PC-3 (cell line): ENCODE measurements at regions not wholly inside any gene's neighbourhood (a gene's known extent, or its start where the extent isn't known, plus 50 kb on each side); places are given as distances from the start of the nearest gene placed in this dataset.

Source experiments
- ATAC-seq: fragments of 200-7000 bp; cut with Tn5 transposase; 2 replicates; pipeline ENCODE4 v1.9.1; 2020; ENCODE audit warnings: mild to moderate bottlenecking, moderate library complexity
- BruUV-seq: library from RNA; stranded (reverse); fragments of 400-500 nt; replicated peaks from 2 replicates; lab custom pipeline; 2021; lab: Mats Ljungman, UMichigan
- CTCF ChIA-PET: fragments of 300-600 bp; sonication (Branson Sonifier 250); formaldehyde crosslinking; loops from one replicate; lab custom pipeline; 2022; ENCODE audit warnings: antibody characterized with exemption; lab: Charles Lee
- POLR2A ChIA-PET: fragments of 300-600 bp; sonication (Branson Sonifier 250); formaldehyde crosslinking; loops from one replicate; lab custom pipeline; 2022; ENCODE audit warnings: antibody characterized with exemption; ENCODE audit not compliant: unreplicated experiment; lab: Charles Lee
- DNase-seq: peaks from one replicate; pipeline ENCODE4 v3.0.0-alpha.2; 2015
- H2AFZ ChIP-seq: fragments of 300-600 bp; sonication (generic); 2 replicates; pipeline ENCODE4 v1.6.0; 2016; ENCODE audit warnings: antibody characterized with exemption, low read length
- H3F3A ChIP-seq: fragments of 300-600 bp; sonication (generic); one replicate; pipeline ENCODE4 v1.6.0; 2017; ENCODE audit warnings: antibody characterized with exemption, low read length, control low read depth, mild to moderate bottlenecking; ENCODE audit not compliant: unreplicated experiment
- H3K27ac ChIP-seq: fragments of 300-600 bp; sonication (generic); 2 replicates; pipeline ENCODE4 v1.5.1; 2016; ENCODE audit warnings: mild to moderate bottlenecking, low read length
- H3K27me3 ChIP-seq: fragments of 300-600 bp; sonication (generic); 2 replicates; pipeline ENCODE4 v1.6.1; 2016; ENCODE audit warnings: low read length, mixed read lengths
- H3K36me3 ChIP-seq: fragments of 300-600 bp; sonication (generic); 2 replicates; pipeline ENCODE4 v1.6.1; 2016; ENCODE audit warnings: low read depth, mixed run types, low read length, mixed read lengths
- H3K4me1 ChIP-seq: fragments of 300-600 bp; sonication (generic); 2 replicates; pipeline ENCODE4 v1.5.1; 2016; ENCODE audit warnings: low read length; ENCODE audit not compliant: insufficient read depth
- H3K4me2 ChIP-seq: fragments of 300-600 bp; sonication (generic); 2 replicates; pipeline ENCODE4 v1.6.0; 2016; ENCODE audit warnings: low read length
- H3K4me3 ChIP-seq: fragments of 300-600 bp; sonication (generic); 2 replicates; pipeline ENCODE4 v1.5.1; 2016; ENCODE audit warnings: mild to moderate bottlenecking, low read length, mixed read lengths
- H3K79me2 ChIP-seq: fragments of 300-600 bp; sonication (generic); 2 replicates; pipeline ENCODE4 v1.6.1; 2017; ENCODE audit warnings: low read length, mixed read lengths
- H3K9ac ChIP-seq: fragments of 300-600 bp; sonication (generic); 2 replicates; pipeline ENCODE4 v1.6.0; 2016; ENCODE audit warnings: mild to moderate bottlenecking, low read length
- H3K9me2 ChIP-seq: fragments of 300-600 bp; sonication (generic); replicated peaks from 2 replicates; pipeline ENCODE4 v1.6.1; 2016; ENCODE audit warnings: mixed run types, low read length, mixed read lengths
- H3K9me3 ChIP-seq: fragments of 300-600 bp; sonication (generic); 2 replicates; pipeline ENCODE4 v1.6.1; 2016; ENCODE audit warnings: low read length, mixed read lengths
- H4K20me1 ChIP-seq: fragments of 300-600 bp; sonication (generic); 2 replicates; pipeline ENCODE4 v1.6.1; 2016; ENCODE audit warnings: low read length, mixed read lengths
- EZH2 ChIP-seq: fragments of 300-600 bp; sonication (generic); IDR thresholded peaks from one replicate; pipeline ENCODE4 v1.6.1; 2017; ENCODE audit warnings: antibody characterized with exemption, mild to moderate bottlenecking, low read length; ENCODE audit not compliant: unreplicated experiment
- EZH2phosphoT487 ChIP-seq: fragments of 300-600 bp; sonication (generic); IDR thresholded peaks from 2 replicates; pipeline ENCODE4 v1.6.1; 2018; ENCODE audit warnings: mild to moderate bottlenecking, antibody characterized with exemption, low read length, borderline replicate concordance
- intact Hi-C: fragments of 100-400 bp; cut with micrococcal nuclease; formaldehyde crosslinking; loops from 2 replicates; pipeline ENCODE4 v1.9.0; 2023
- TF ChIP-seq, protein P1 (sequence below): fragments of 300-600 bp; sonication (generic); conservative IDR thresholded peaks from 2 replicates; pipeline ENCODE4 v1.5.1; 2017; ENCODE audit warnings: antibody characterized with exemption, low read depth, mild to moderate bottlenecking, low read length

GRCh38 chr3:157769378-157769777 lies 266.2 kb upstream of the VEPH1 start:
- Histone ChIP-seq H2AFZ (no peak overlapping the region), H3K9me2 (no peaks in the 10 kb centered on the region), H3K36me3 (no peaks in the 10 kb centered on the region), H3K4me1 (peaks cover 9% of the 10 kb centered on the region), H3K9me3 (no peaks in the 10 kb centered on the region), H4K20me1 (no peaks in the 10 kb centered on the region), H3K4me3 (no peak overlapping the region), H3F3A (no peaks in the 10 kb centered on the region), H3K9ac (no peak overlapping the region), H3K4me2 (no peak overlapping the region), H3K79me2 (no peaks in the 10 kb centered on the region), H3K27me3 (no peaks in the 10 kb centered on the region), H3K27ac (no peak overlapping the region)
- POLR2A ChIA-PET = no interaction called here
- CTCF ChIA-PET = no interaction called here
- ATAC-seq (no peak), DNase-seq (no peak)
- TF ChIP-seq EZH2 (no peak), EZH2phosphoT487 (no peak)
- TF ChIP-seq, protein P1, sequence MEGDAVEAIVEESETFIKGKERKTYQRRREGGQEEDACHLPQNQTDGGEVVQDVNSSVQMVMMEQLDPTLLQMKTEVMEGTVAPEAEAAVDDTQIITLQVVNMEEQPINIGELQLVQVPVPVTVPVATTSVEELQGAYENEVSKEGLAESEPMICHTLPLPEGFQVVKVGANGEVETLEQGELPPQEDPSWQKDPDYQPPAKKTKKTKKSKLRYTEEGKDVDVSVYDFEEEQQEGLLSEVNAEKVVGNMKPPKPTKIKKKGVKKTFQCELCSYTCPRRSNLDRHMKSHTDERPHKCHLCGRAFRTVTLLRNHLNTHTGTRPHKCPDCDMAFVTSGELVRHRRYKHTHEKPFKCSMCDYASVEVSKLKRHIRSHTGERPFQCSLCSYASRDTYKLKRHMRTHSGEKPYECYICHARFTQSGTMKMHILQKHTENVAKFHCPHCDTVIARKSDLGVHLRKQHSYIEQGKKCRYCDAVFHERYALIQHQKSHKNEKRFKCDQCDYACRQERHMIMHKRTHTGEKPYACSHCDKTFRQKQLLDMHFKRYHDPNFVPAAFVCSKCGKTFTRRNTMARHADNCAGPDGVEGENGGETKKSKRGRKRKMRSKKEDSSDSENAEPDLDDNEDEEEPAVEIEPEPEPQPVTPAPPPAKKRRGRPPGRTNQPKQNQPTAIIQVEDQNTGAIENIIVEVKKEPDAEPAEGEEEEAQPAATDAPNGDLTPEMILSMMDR = 0 out of 2 replicates have a peak, but pooled peaks have one; percentile 25
- intact Hi-C loops = loop anchor here (5.0 kb wide), 2 partner anchors 138 to 663 kb away; no protein-coding TSS in a partner anchor
- BruUV-seq = no TSS peak

DNA sequence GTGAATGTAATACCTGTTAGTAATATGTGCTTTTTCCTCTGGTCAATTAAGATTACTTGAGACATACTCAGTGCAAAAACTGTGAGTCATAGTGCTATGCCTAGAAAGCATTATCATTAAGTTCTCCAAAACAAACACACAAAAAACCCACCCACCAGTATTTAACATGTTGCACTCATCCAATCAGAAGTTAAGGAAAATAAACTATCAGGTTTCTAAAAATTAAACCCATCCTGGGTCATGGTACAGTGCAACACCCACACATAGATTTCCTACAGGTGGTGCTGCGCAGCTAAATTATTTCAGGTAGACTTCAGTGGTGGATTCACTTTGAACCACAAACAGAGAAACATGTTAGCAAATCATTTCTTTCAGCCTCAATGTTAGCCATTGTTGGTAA lies 264.4 kb upstream of the VEPH1 start:
- no TSS peak for BruUV-seq
- ChIA-PET CTCF (no interaction called here), POLR2A (no interaction called here)
- TF ChIP-seq EZH2 (no peak), EZH2phosphoT487 (no peak)
- TF ChIP-seq, protein P1 = peak; percentile 61
- Histone ChIP-seq H3K79me2 (no peaks in the 10 kb centered on the region), H2AFZ (no peak overlapping the region), H3K9ac (no peak overlapping the region), H3F3A (no peaks in the 10 kb centered on the region), H4K20me1 (no peaks in the 10 kb centered on the region), H3K4me1 (peaks cover 9% of the 10 kb centered on the region), H3K9me2 (no peaks in the 10 kb centered on the region), H3K4me3 (no peak overlapping the region), H3K4me2 (no peak overlapping the region), H3K27me3 (no peaks in the 10 kb centered on the region), H3K27ac (no peak overlapping the region), H3K36me3 (no peaks in the 10 kb centered on the region), H3K9me3 (no peaks in the 10 kb centered on the region)
- intact Hi-C loops = loop anchor here (5.0 kb wide), 2 partner anchors 140 to 665 kb away; no protein-coding TSS in a partner anchor
- DNase-seq (peak; percentile 68), ATAC-seq (peak; percentile 82)

DNA sequence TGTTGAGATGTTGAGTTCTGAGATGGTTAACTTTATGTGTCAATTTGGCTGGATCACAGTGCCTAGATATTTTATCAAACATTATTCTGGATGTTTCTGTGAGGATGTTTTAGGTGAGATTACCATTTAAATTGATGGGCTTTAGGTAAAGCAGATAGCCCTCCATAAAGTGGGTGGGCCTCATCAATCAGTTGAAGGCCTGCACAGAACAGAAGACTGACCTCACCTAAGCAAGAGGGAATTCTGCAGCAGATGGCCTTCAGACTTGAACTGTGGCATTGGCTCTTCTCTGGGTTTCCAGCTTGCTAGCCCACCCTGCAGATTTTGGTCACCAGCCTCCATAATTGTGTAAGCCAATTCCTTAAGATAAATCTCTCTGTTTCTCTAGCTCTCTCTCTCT lies 260.4 kb upstream of the VEPH1 start:
- ChIA-PET CTCF (no interaction called here), POLR2A (no interaction called here)
- no peak for ATAC-seq
- H3K4me1 ChIP-seq = peaks cover 9% of the 10 kb centered on the region
- no peaks in the 10 kb centered on the region for H3F3A ChIP-seq
- no peak overlapping the region for H3K4me2 ChIP-seq
- no peak for DNase-seq
- H3K9me3 ChIP-seq = no peaks in the 10 kb centered on the region
- H3K36me3 ChIP-seq = no peaks in the 10 kb centered on the region
- no peak overlapping the region for H3K27ac ChIP-seq
- H3K79me2 ChIP-seq = no peaks in the 10 kb centered on the region
- TF ChIP-seq, protein P1 = no peak
- TF ChIP-seq EZH2phosphoT487 = no peak
- no peak for TF ChIP-seq EZH2
- no peak overlapping the region for H3K4me3 ChIP-seq
- BruUV-seq = no TSS peak
- no peaks in the 10 kb centered on the region for H3K9me2 ChIP-seq
- no peaks in the 10 kb centered on the region for H4K20me1 ChIP-seq
- no peaks in the 10 kb centered on the region for H3K27me3 ChIP-seq
- intact Hi-C loops = no loop called here
- H2AFZ ChIP-seq = no peak overlapping the region
- H3K9ac ChIP-seq = no peak overlapping the region
